HG02798 (cell line): ENCODE measurements at regions not wholly inside any gene's neighbourhood (a gene's known extent, or its start where the extent isn't known, plus 50 kb on each side); places are given as distances from the start of the nearest gene placed in this dataset.

Experiments
- ATAC-seq: cut with Tn5 transposase; IDR thresholded peaks from one replicate; pipeline ENCODE4 v1.9.1; 2021; ENCODE audit warnings: mild to moderate bottlenecking; ENCODE audit not compliant: unreplicated experiment, poor library complexity

GRCh38 chr3:41002104-41002503 lies 197.2 kb upstream of the CTNNB1 start:
- ATAC-seq = no peak

- ATAC-seq = no peak
These were observed 191.9 kb upstream of the CTNNB1 start for GRCh38 chr3:41007399-41007798.

DNA sequence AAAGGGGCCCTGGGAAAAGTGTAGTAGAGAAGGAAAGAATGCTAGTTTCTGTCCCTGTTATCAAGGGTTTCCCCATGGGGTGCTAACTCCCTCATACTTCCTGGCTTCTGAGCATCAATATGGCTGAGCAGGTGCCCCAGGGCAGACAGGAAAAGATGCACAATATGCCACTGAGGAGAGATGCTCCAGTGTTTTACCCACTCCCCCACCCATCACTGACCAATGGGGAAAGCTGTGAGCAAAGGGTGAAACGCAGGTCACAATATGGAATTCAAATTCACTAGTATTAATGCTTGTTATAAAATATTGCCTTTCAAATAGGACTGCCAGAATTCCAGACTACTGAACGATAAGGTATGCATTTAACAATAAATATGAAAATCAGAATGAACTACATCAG lies 187.5 kb upstream of the CTNNB1 start:
- ATAC-seq = no peak

DNA sequence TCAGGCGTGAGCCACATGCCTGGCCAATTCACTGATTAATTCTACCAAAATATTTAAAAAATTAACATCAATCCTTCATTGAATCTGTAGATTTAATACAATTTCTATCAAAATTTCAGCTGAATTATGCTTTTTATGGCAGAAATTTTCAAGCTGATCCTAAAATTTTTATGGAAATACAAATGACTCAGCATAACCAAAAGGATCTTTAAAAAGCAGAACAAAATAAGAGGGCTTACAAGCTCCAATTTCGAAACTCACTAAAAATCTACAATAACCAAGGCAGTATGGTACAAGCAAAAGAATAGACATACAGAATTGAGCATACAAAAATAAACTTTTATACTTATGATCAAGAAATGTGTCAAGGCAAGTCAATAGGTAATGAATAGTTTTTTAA lies 180.4 kb upstream of the CTNNB1 start:
- ATAC-seq = no peak

DNA sequence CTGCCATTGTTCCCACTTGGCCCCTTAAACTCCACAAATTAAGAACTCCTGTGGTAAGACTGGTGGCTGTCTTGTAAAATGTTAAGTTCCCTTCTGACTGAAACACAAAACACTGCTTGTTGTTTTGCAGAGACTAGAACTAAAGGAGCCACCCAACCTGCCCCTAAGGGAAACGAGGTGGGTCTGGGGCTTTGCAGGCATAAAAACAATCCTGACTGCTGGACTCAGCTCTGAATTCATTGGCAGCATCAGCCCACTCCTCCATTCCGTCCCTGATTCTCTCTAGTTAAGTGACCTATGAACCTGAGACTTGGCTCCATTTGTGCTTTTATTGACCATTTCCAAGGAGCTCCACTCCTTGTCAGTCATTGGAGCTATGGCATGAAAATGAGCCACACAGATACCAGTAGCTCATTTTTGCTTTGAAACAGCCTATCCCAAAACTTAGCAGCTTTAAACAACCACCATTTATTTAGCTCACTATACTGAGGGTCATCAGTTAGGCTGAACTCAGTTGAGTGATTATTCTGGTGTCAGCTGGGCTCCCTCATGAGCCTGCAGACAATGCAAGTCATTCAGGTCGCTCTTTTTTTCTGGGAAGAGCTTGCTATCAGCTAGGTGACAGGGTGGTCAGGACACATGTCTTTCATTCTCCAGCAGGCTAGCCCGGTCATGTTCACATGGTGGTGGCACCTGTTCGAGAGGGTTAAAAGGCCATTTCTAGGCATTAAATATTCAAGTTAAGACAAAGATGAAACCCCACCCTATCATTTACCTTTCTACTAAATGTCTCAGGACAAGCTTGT lies 175.1 kb upstream of the CTNNB1 start:
- ATAC-seq = no peak

DNA sequence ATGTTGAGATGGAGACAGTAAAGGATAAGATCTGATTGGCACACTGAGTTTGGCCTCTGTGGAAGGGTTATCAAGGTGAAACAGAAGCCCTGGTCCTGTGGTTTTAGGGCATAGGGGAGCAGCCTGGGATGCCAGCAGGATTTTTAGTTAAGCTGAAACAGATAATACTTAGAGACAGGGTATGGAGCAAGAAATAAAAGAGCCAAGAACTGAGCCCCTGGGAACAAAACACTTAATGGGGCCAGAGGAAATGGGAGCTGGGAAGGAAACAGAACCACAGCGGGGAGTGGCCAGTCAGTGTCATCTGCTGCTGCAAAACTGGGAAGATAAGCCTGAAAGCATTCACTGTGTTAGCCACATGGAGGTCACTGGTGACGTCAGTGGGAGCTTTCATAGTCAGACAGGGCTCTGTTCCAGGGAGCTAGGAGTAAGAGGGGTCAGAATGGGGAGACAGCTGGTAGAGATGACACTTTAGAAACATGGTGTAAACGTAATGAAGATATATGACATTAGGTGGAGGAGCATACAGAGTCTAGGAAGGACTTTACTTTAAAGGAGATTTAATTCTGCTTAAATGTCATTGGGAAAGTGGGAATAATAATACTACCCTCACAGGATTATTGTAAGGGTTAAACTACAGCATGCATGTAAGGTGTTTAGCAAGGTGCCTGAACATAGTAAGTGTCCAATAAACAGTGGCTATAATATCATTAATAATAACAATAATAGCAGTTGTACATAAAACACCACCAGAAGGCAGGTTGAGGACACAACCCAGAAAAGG lies 172.7 kb upstream of the CTNNB1 start:
- ATAC-seq = no peak

DNA sequence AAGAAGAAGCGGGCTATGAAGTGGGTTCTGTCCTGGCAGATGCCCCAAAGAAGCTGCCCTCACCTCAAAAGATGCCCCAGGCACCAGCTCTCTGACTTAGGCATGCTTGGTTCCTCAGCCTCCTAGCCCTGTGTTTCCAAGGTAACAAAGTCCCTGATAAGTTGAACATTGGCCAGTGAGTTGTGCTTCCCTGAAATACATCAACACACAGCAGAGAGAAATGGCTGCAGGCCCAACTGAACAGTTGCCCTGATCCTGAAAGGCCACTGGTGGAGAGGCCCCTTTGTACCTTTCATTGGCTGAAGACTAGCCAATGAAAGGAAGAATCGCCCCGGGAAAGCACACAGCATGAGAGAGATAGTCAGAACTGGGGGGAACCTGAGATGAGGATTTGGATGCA lies 169.9 kb upstream of the CTNNB1 start:
- no peak for ATAC-seq

DNA sequence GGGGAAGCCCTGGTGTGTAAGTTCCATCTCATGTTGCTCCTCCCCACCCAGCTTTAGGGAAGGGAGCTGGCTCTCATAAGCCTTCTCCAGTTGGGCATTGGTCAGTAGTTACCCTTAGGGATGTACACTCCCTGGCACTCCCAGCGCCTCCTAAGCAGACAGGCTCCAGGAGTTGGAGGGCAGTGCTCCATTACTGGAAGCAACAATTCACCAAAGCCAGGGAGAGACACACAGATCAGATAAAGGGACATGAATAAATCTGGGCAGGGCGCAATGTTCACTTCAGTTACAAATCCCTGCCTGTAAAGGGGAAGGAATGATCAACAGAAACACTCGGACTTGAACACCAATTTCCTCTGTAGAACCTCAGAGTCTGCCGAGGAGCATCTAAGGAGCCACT lies 169.1 kb upstream of the CTNNB1 start:
- ATAC-seq = no peak

- ATAC-seq = no peak
These were observed 167.9 kb upstream of the CTNNB1 start for GRCh38 chr3:41031401-41031800.

GRCh38 chr3:41033956-41034519 lies 165.3 kb upstream of the CTNNB1 start:
- no peak for ATAC-seq

DNA sequence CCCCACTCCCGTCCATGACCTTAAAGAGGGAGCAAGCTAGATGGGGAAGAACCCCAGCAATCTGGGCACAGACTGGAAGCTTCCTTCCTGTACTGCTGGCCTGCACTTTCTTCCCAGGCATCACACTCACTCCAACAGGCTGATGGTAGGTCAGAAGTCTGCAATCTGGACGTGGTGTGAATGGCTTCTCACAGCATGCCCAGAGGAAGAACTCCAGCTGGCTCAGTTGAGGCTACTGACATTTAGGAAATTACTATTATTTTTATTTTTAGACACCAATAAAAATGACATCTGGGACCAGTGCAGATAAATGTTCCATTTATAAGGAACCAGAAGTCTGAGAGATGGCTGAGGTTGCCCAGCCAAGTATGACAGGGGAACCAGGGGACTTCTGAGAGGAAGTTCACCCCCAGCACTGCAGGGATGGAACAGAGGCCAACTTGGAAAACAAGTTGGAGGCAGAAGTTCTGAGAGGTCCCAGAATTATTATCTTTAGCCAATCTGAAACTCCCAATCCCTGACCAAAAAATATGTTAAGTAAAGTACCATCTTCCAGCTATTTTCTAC lies 163.8 kb upstream of the CTNNB1 start:
- ATAC-seq = no peak

- ATAC-seq = no peak
These were observed 161.5 kb upstream of the CTNNB1 start for GRCh38 chr3:41037651-41038334.

DNA sequence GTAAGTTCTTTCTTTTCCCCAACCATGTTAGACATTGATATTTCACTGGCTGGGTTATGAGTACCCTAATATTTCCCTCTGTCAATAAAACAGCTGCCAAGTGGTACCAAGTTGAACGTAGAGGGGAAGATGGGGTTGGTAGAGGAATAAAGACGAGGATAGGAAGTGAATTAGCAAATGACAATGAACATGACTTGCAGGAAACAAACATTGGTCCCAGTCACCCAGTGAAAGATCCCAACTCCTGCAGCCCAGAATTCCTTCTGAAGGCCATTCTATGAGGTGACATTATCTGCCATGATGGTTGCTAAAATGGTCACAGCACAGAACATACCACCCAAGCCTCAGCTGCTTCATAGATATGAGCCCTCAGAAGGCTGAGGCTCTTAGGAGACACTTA lies 159.0 kb upstream of the CTNNB1 start:
- ATAC-seq = no peak

DNA sequence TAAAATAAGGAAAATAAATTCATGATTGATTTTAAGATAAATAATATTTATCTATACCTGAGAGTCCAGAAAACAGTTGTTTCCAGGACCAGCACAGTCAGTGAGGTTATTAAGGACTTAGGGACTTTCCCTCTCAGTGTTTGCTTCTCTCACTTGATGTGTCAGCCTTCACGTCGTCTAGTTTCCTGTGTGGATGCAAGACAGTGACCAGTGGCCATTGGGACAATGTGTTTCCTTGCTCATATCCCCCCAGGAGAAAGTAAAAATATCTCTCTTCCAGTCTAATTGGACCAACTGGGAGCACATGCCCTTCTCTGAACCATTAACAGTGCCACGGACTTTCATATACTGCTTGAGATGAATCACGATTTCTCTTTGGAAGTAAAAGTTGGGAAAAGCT lies 157.8 kb upstream of the CTNNB1 start:
- no peak for ATAC-seq

DNA sequence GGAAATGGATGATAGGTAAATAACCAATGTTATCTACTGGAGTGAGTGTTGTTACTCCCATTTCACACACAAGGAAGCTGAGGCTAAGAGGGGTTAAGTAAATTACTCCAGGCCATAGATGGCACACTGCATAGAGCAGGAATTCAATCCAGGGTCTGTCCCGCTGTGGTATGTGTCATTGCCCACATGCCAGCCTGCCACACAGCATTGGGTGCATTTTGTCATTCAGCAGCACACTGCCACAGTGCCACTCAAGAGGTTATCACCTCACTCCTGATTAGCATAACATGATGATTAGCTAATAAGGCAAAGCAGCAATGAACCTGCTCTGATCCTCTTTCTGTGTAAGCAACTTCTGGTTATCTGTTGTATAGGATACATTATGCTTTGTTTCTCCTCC lies 157.4 kb upstream of the CTNNB1 start:
- ATAC-seq = no peak

DNA sequence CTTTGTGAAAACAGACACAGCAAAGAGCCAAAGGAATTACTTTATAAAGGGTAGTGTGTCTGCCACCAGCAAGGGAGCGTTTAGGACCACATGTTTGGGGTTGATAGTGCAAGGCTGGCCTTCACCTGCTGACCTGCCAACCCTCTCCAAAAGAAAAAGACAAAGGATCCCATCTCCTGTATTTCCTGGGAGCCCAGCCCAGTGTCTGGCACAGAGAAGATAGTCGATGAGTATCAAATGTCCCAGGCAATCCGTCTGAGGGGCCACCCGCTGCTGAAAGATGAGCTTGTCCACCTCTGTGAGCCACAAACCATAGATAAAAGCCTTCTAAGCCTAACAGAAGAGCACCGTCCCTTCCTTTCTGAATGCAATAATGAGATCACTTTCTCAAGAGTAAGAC lies 154.8 kb upstream of the CTNNB1 start:
- ATAC-seq = no peak

GRCh38 chr3:41045491-41045890 lies 153.8 kb upstream of the CTNNB1 start:
- ATAC-seq = no peak

GRCh38 chr3:41050144-41050543 lies 149.2 kb upstream of the CTNNB1 start:
- no peak for ATAC-seq

DNA sequence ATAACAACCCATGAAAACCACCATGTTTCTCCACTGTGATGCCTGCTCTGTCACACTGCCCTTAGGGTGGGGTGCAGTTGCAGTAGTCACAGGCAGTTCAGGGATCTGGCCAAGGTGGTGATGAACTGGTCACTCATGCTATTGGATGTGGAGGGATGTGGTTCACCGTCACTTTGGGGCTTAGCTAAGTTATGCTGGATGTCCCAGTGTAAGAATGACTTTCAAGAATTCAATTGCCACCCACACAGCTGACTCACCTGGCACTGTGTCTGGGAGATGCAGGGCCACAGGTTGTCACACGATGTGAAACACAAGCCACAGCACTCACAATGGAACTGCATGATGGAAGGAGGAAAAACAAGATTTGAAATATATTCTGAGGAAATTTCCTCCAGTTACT lies 146.1 kb upstream of the CTNNB1 start:
- ATAC-seq = no peak

- no peak for ATAC-seq
These were observed 139.2 kb upstream of the CTNNB1 start for GRCh38 chr3:41060106-41060505.

DNA sequence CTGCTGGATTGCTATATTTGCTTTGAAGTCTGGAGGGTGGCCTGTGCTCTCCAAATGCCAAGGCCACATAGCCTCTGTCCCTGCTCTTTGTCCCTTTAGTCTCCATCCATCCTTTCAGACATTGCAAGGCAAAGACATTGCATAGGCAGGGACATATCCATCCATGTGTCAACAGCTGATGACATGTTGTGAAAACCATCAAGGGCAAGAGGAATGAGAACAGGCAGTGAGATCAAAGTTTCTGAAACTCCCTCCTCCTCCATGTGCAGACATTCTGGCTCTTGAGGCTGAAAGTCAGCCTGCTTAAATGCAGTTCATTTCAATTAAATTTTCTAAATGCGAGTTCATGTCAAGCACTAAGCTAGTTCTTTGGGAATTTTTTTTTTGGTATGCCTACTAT lies 135.2 kb upstream of the CTNNB1 start:
- no peak for ATAC-seq
